NCI-H1105 (cell line): ENCODE measurements at regions not wholly inside any gene's neighbourhood (a gene's known extent, or its start where the extent isn't known, plus 50 kb on each side); places are given as distances from the start of the nearest gene placed in this dataset.

Source experiments
- DNase-seq: peaks from one replicate; lab custom pipeline; 2025; lab: John Stamatoyannopoulos, UW

GRCh38 chr21:37967036-37967435, 50.8 kb upstream of the KCNJ6 start:
- DNase-seq: no peak

DNA sequence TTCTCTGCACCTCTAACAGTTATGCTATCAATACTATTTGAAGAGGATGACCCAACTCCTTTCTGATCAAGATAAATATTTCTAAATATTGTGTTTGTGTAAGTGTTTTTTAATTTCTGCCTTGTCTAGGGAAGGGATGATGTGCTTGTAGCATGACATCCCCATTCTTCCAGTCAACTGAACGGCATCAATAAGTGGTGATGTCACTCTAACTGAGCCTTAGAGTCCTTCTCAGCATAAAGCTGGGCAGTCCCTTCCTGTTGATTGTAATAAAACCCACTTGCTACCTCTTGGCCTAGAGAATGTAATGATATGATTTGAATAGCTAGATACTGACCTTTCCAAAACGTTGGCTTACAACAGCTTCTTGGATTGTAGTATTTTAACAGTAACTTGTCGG, 52.5 kb upstream of the KCNJ6 start:
- DNase-seq: no peak

DNA sequence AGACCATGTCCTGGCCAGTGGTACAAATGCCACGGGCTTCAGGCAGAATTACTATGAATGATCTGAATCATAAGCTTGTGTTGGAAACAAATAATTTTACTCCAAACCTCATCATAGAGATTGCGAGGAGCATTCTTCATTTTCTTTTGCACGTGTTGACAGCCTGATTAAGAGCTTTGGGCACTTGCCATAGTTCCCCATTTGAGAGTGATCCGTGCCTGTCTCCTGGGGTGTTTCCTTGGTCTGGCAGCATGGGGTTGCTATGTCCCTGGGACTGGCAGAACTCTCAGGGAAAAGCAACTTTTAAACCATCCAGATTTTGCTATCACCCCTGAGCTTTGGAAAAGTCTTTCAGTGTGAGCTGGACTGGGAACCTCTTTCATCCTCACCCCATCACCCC, 54.3 kb upstream of the KCNJ6 start:
- DNase-seq: no peak

DNA sequence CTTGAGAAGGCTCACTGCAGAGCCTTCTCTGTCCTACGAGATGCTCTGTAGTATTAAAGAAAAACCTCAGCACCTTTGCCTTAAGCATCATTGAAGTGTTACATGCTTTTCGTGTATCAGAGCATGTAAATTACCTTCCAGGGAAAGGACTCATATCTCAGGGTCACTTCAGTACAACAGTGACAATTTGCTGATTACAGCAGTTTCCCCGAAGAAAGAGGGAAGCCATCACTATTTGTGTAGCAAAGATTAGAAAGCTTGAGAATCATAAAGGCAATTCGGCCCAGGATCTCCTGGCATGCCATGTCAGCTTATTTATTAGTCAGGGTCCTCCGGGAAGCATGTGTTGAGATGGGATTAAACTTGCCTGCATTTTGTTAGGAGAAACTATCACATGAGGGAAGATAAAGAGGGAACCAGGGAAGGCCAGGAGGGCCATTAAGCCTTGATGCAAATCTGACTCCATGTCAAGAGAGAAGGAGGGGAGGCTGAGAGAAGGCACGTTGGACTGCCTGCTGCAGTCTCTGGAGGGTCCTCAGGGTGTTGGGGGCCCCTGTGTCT, 55.2 kb upstream of the KCNJ6 start:
- no peak for DNase-seq

DNA sequence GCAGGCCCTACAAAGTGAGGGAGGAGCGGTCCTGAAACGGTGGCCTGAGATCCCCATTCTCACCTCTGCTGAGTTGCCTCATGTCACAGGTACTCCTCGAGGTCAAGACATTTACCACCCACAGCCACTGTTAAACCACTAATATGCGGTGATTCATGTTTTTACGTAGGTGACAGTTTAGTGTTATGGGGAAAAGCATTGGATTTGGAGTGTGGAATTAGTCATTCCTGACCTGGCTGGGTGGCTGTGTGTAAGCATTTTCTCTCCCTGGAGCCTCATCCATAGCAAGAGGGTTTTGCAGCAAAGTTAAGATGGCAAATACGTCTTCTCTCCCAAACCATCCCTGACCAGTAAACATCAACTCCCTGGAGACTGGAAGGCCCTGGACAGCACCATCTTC, 57.8 kb upstream of the KCNJ6 start:
- no peak for DNase-seq

DNA sequence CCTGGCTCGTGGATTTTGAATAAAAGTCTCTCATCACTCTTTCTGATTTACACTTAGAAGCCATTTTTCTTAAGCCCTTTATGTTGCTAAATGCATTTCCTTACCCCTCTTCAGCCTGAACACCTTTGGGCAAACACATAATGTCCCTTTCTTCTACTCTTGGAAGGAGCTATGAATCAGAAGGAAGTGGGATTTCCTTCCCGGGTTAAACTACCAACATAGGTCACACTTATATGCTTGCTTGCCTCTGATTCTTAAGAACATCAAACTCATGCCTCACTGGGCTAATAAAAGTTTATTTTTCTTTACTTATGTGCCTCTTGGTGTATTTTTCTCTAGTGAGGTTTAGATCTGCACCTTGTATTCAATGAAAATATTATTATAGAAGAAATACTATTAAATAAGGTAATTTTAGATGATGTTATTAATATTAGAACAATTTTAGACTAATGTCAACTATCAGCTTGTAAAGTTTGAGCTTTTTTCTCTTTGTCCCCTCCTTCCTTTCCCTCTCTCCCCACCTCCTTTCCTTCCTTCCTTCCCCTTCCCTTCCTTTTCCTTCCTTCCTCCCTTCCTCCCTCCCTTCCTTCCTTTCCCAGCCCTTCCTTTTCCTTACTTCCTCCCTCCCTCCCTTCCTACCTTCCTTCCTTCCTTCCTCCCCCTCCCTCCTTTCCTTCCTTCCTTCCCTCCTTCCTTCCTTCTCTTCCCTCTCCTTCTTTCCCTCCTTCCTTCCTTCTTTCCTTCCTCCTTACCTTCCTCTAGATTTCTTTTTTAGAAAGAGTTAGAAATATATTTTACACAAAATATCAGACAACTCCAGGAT, 66.5 kb upstream of the KCNJ6 start:
- no peak for DNase-seq

DNA sequence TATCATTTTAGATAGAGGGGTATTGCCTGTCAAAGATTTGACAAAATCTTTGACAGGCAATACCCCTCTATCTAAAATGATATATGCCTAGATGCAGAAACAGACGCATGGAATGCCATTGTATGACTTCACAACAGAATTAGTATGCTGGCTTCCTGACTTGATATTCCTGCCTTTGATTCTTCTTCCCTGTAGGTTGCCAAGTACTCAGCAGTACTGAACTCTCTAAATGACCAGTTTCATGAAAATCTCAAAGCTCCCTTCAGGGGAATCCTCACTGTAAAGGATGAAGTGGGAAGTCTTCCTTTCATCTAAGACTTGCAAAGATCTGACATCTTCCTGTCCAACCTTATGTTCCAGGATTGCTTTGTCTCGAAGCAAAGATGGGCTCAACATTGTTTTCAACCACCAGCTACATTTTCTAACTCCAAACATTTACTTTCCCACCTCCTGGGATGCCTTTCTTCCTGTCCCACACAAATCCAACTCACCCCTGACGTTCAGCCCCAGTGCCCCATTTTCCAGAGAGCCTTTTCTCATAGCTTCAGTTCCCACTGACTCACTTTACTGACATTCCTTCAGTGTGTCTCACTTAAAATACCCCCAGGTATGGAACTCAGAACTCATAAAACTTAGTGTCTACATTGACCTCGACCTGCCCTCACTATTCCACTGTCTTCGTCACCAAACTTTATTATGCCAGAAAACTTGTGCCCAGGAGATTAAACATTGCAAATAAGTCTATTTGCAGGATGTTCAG, 67.3 kb upstream of the KCNJ6 start:
- DNase-seq: no peak

- DNase-seq: no peak
Measured at GRCh38 chr21:37984416-37984815, 68.2 kb upstream of the KCNJ6 start.

DNA sequence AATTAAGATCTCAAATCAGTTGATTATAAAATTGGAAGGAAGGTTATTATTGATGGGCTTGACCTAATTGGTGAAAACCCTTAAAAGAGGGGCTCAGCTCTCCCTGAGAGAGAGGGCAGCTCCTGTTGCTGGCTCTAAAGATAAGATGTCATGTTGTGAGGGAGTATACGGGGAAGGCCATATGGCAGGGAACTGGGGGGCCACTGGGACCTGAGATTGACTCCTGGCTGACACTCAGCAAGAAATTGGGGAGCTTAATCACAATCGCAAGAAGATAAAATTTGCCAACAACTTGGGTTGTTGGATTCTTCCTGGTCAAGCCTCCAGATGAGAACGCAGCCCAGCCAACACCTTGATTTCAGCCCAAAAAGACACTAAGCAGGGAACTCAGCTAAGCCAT, 69.7 kb upstream of the KCNJ6 start:
- no peak for DNase-seq

GRCh38 chr21:37986751-37987399, 70.6 kb upstream of the KCNJ6 start:
- DNase-seq: peak; percentile 97

- no peak for DNase-seq
Measured at GRCh38 chr21:37987668-37988067, 71.4 kb upstream of the KCNJ6 start.

DNA sequence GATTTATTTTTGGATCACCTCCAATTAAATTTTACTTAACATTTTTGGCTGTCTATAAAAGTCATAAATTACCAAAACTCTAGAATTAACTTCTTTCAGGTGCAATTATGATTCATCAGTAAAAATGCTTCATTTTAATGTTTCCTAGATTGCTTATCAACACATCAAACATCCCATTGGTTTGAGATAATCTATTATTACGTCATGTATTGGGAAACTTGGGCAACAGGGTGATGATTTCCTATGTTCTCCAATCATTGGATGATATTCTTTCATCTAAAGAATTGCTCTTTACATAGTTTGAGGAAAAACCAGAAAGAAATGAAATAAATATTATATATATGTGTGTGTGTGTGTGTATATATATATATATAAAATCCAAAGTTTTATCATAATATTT, 76.8 kb upstream of the KCNJ6 start:
- no peak for DNase-seq

DNA sequence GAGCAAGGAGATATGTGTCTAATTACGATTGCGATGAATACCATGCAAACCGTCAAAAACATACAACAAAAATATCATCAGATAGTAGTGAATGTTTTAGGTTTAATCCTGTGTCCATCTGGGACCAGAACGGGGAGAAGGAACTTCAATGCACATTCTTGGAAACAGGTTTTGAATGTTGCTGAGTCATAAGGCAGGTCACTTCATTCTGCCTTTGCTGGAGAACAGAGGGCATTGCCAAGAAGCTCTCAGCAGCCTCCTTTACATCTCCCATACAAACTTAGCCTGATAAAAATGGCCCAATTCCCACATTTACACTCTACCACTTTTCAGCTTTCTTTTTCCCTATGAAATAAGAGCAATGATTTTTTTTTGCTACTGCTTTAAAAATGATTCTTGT, 78.0 kb upstream of the KCNJ6 start:
- no peak for DNase-seq

- DNase-seq: no peak
Measured at GRCh38 chr21:38012672-38013071, 96.4 kb upstream of the KCNJ6 start.

DNA sequence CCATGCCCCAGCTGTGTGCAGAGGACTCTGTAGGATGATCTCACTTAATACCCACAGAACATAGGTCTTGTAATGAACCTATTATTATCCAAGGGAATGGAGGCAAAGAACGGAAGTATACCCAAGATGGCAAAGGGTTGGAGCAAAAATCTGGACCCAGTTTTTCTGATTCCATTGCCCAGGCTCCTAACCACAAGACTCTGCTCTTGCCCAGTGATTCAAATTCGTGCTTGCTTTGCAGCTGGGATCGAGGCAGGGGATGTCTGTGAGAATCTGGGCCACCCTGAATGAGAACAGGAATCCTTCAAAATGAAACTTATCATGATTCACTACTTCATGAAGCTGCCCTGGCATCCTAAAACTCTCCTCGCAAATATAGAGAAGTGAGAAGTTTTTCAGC, 97.5 kb upstream of the KCNJ6 start:
- DNase-seq: no peak

GRCh38 chr21:38014298-38014697, 98.0 kb upstream of the KCNJ6 start:
- DNase-seq: no peak

GRCh38 chr21:38027901-38028498, 111.7 kb upstream of the KCNJ6 start:
- DNase-seq: no peak

GRCh38 chr21:38032082-38032801, 116.0 kb upstream of the KCNJ6 start:
- no peak for DNase-seq

GRCh38 chr21:38036016-38036415, 119.8 kb upstream of the KCNJ6 start:
- DNase-seq: no peak

DNA sequence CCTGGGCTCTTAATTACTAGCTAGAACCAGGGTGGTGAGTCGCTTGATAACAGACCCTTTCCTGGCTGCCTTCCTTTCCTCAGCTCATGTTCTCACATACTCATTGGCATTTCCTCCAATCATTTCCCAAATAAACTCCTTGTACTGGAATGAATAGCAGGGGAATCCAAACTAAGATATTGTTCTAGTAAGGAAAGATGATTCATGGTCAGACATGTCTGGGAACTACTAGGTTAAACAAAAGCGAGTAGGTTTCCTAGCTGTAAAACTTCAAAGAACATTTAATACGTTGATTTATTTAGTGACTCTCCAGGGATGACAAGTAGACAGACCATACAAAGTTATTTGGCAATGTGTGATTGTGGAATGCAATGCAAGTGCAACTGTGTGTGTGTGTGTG, 121.2 kb upstream of the KCNJ6 start:
- DNase-seq: no peak

- DNase-seq: no peak
Measured at GRCh38 chr21:38039369-38039768, 123.1 kb upstream of the KCNJ6 start.

- no peak for DNase-seq
Measured at GRCh38 chr21:38039841-38040240, 123.6 kb upstream of the KCNJ6 start.
